ENCODE measurements at regions not wholly inside any gene's neighbourhood (a gene's known extent, or its start where the extent isn't known, plus 50 kb on each side); places are given as distances from the start of the nearest gene placed in this dataset.

DNA sequence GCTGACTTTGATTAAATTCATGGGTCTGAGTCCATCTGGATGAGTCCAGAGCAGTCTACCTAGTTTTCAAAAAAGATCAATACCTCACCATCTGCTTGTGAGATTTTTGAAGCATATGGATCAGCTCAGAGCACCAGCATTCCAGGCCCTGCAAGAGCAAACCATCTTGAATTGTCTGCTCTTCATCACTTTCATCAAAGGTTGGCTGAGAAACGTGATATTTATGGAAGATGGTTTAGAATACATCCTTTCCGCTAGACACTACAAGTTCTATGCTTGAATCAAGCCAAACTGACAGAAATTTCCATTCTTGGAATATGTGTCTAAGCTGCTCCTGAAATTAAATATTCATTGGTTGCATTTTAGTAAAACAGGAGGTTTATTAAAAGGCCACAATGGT, 190.3 kb downstream of the KCNRG start:
- no peak for DNase-seq (ENCODE audit: low read depth)
- no peak overlapping the region for H3K4me3 ChIP-seq (ENCODE audit: low read depth, low read length)
- TF ChIP-seq POLR2A (IDR thresholded peaks at IDR 0.05; ENCODE audit: extremely low read depth, insufficient read length) (no peak), MYC (IDR thresholded peaks at IDR 0.05; ENCODE audit: low read depth, low read length) (no peak)
- TF ChIP-seq, protein P1, sequence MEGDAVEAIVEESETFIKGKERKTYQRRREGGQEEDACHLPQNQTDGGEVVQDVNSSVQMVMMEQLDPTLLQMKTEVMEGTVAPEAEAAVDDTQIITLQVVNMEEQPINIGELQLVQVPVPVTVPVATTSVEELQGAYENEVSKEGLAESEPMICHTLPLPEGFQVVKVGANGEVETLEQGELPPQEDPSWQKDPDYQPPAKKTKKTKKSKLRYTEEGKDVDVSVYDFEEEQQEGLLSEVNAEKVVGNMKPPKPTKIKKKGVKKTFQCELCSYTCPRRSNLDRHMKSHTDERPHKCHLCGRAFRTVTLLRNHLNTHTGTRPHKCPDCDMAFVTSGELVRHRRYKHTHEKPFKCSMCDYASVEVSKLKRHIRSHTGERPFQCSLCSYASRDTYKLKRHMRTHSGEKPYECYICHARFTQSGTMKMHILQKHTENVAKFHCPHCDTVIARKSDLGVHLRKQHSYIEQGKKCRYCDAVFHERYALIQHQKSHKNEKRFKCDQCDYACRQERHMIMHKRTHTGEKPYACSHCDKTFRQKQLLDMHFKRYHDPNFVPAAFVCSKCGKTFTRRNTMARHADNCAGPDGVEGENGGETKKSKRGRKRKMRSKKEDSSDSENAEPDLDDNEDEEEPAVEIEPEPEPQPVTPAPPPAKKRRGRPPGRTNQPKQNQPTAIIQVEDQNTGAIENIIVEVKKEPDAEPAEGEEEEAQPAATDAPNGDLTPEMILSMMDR (IDR thresholded peaks at IDR 0.05; ENCODE audit: low read depth, low read length): no peak
- TF ChIP-seq, protein P2, sequence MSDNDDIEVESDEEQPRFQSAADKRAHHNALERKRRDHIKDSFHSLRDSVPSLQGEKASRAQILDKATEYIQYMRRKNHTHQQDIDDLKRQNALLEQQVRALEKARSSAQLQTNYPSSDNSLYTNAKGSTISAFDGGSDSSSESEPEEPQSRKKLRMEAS (IDR thresholded peaks at IDR 0.05; ENCODE audit: low read depth, low read length): no peak

DNA sequence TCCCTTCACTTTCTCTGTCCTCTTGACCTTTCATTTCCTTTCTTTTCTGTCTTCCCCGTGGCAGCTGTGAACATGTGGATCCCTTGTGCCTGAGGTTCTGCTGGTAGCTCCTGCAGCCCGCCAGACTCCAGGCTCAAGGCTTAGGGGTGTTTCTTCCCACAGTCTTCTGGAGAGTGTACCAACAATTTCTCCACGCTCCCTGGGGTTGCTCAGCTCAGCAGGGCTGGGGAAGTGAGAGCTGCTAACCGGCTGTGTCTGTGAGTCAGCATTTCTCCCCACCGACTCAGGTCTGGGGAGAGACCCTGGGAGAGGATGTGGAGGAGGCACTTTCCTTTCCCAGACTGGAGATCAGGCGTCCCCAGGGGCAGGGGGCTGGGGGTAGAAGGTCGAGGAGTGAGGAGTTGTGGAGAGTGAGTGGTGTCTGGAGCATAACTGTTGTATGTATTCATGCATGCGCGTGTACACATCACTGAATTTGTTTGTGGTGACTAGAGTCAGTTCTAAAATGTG, 193.6 kb downstream of the KCNRG start:
- TF ChIP-seq, protein P1 (IDR thresholded peaks at IDR 0.05; ENCODE audit: low read depth, low read length): no peak
- TF ChIP-seq, protein P2 (IDR thresholded peaks at IDR 0.05; ENCODE audit: low read depth, low read length): peak; percentile 7
- TF ChIP-seq POLR2A (IDR thresholded peaks at IDR 0.05; ENCODE audit: extremely low read depth, insufficient read length) (no peak), MYC (IDR thresholded peaks at IDR 0.05; ENCODE audit: low read depth, low read length) (no peak)
- peak overlapping the region; percentile 35 for H3K4me3 ChIP-seq (ENCODE audit: low read depth, low read length)
- DNase-seq (ENCODE audit: low read depth): peak; percentile 100

DNA sequence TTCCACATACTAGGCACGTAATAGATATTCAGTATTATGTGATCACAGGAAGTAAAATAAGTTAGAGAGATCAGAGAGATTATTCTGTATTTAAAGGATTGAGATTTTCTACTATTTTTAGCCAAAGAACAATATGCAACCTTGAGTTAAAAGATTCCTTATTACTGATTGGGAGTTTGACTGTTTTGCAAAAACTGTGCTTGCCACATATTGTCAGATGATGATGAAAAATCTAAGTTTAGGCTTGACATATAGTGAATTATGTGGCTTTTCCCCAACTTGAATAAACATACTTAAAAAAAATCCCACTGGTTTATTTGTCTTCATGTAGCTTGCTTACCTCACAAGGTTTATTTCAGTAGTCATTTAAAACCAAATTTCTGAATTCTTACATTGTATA, 194.4 kb downstream of the KCNRG start:
- no peak overlapping the region for H3K4me3 ChIP-seq (ENCODE audit: low read depth, low read length)
- peak; percentile 30 for DNase-seq (ENCODE audit: low read depth)
- TF ChIP-seq POLR2A (IDR thresholded peaks at IDR 0.05; ENCODE audit: extremely low read depth, insufficient read length) (no peak), MYC (IDR thresholded peaks at IDR 0.05; ENCODE audit: low read depth, low read length) (no peak)
- TF ChIP-seq, protein P2 (IDR thresholded peaks at IDR 0.05; ENCODE audit: low read depth, low read length): no peak
- TF ChIP-seq, protein P1 (IDR thresholded peaks at IDR 0.05; ENCODE audit: low read depth, low read length): no peak

DNA sequence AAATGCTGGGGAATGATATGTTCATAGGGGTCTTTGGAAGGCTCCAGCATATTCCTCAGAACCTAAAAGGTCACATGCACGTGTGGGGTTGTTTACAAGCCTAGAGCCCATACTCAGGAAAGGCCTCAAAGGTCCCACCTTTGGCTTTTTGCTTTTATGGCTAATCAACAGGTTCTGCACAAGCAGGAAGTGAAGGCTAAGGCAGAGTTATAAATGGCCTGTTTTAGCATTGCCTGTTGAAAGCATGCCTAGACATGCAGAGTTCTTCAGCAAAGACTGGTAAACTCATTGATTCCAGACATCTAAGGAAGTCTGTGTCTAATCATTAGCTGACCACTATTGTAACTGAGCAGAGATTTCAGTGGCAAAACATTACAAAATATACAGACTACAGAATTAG, 198.3 kb downstream of the KCNRG start:
- DNase-seq (ENCODE audit: low read depth): no peak
- TF ChIP-seq, protein P1 (IDR thresholded peaks at IDR 0.05; ENCODE audit: low read depth, low read length): no peak
- no peak for TF ChIP-seq POLR2A (IDR thresholded peaks at IDR 0.05; ENCODE audit: extremely low read depth, insufficient read length)
- TF ChIP-seq MYC (IDR thresholded peaks at IDR 0.05; ENCODE audit: low read depth, low read length): no peak
- TF ChIP-seq, protein P2 (IDR thresholded peaks at IDR 0.05; ENCODE audit: low read depth, low read length): no peak
- no peak overlapping the region for H3K4me3 ChIP-seq (ENCODE audit: low read depth, low read length)

DNA sequence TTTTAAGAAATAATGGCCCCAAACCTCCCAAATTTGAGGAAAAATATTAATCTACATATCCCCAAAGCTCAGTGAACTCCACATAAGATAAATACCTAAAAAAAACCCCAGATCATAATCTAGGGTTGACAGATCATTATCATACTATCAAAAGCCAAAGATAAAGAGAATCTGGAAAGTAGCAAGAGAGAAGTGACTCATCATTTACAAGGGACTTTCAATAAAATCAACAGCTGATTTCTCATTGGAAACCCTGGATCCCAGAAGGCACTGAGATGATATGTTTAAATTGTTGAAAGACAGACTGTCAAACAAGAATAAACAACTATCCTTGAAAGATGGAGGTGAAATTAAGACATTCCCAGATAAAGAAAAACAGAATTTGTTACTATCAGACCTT, 199.3 kb downstream of the KCNRG start:
- TF ChIP-seq, protein P2 (IDR thresholded peaks at IDR 0.05; ENCODE audit: low read depth, low read length): no peak
- TF ChIP-seq POLR2A (IDR thresholded peaks at IDR 0.05; ENCODE audit: extremely low read depth, insufficient read length) (no peak), MYC (IDR thresholded peaks at IDR 0.05; ENCODE audit: low read depth, low read length) (no peak)
- TF ChIP-seq, protein P1 (IDR thresholded peaks at IDR 0.05; ENCODE audit: low read depth, low read length): no peak
- no peak overlapping the region for H3K4me3 ChIP-seq (ENCODE audit: low read depth, low read length)
- DNase-seq (ENCODE audit: low read depth): no peak
